Heart left ventricle (tissue), 13 donors: ENCODE measurements at regions not wholly inside any gene's neighbourhood (a gene's known extent, or its start where the extent isn't known, plus 50 kb on each side); places are given as distances from the start of the nearest gene placed in this dataset.

Experiments used
- CTCF ChIP-seq, 12 donors: fragments of 200-600 bp; sonication (generic) in 4 of 12; IDR thresholded peaks; one replicate each; pipeline versions ENCODE4 v1.5.0 to v1.8.0; 2018 to 2022; ENCODE audit warnings: antibody characterized with exemption in 12 of 12, mild to moderate bottlenecking in 5 of 12
- POLR2A ChIP-seq, 2 donors: fragments of 450-650 bp; IDR thresholded peaks; one replicate each; pipeline ENCODE4 v1.6.1; 2017; ENCODE audit warnings: antibody characterized with exemption in 2 of 2, mild to moderate bottlenecking in 2 of 2, moderate library complexity in 2 of 2
- donor health status: ischemic (EF 13 %, LVEDD 7.1; RV severe dilation, severe dysfunction).
- donor health status: DM: no; HTN: yes; CAD: no.
- donor health status: DM: no; HTN: no; CAD: no.
- donor health status: ischemic (EF 25% LVEDD 6.9; RV normal size, moderate dysfunction).
- donor health status: ischemic (EF 25% LVEDD 5.7; RV mildly dilated, moderate dysfunction).
- donor health status: ischemic (EF 35%, LVEDD 5.7; RV mildly dilated, moderate dysfunction).
- donor health status: nonischemic (EF 11% LVEDD 7.7; RV severe dilation, severe dysfunction).
- donor health status: DM: yes; HTN: yes; CAD: no.
- donor health status: PGD.
- donor health status: ischemic (EF 29% LVEDD 5.4; RV normal size, mild dysfunction).
- donor health status: nonischemic (EF 23%, LVEDD 6.1; RV moderate dilation, normal function).

DNA sequence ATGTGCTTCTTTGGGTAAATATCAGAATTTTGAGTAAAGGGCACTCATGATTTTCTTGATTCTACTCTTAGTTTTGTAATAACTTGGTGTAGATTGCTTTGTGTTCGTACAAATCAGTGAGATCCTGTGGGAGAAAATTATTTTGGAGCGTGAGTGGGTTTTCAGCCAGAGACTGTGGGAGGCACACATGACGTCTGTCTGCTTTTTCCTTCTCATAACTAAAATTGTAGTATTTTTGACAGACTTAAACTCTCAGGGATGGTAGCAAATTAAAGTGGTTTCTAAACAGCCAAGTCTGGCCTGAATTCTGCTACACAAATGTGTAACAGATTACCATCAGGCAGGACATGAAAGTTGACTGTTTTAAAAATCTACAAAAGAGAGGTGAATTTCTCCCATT lies 222.6 kb downstream of the OTOR start:
- no peak for TF ChIP-seq CTCF (IDR thresholded peaks at IDR 0.05)
- TF ChIP-seq POLR2A (IDR thresholded peaks at IDR 0.05): no peak
